DMS79 (cell line): ENCODE measurements at regions not wholly inside any gene's neighbourhood (a gene's known extent, or its start where the extent isn't known, plus 50 kb on each side); places are given as distances from the start of the nearest gene placed in this dataset.
"Not testable (repeated sequence)": the region's sequence is repeated elsewhere in the genome, so short reads cannot be mapped to it uniquely, and the experiment has no call there.

Experiments used
- DNase-seq: peaks from one replicate; lab custom pipeline; 2025; lab: John Stamatoyannopoulos, UW

DNA sequence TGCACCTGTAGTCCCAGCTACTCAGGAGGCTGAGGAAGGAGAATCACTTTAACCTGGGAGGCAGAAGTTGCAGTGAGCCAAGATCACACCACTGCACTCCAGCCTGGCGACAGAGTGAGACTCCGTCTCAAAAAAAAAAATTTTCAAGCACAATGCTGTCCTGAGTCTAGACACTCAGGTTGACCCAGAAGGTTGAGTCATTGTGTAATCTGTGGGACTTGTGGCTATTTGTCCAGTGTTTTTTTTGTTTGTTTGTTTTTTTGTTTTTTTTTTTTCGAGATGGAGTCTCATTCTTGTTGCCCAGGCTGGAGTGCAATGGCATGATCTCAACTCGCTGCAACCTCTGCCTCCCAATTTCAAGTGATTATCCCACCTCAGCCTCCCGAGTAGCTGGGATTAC, 74.3 kb upstream of the SOX13 start:
- not testable (repeated sequence) for DNase-seq

DNA sequence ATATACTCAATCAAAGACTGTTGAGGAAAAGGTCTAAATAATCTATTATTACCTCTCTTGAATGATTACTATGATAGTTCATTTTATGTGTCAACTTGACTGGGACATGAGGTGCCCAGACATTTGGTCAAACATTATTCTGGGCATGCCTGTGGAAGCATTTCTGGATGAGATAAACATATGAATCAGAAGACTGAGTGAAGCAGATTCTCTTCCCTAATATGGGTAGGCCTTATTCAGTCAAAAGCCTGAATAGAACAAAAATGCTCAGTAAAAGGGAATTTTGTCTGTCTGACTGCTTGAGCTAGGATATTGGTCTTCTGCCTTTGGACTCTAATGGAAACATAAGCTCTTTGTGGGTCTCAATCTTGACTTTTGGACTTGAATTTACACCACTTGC, 73.3 kb upstream of the SOX13 start:
- no peak for DNase-seq

DNA sequence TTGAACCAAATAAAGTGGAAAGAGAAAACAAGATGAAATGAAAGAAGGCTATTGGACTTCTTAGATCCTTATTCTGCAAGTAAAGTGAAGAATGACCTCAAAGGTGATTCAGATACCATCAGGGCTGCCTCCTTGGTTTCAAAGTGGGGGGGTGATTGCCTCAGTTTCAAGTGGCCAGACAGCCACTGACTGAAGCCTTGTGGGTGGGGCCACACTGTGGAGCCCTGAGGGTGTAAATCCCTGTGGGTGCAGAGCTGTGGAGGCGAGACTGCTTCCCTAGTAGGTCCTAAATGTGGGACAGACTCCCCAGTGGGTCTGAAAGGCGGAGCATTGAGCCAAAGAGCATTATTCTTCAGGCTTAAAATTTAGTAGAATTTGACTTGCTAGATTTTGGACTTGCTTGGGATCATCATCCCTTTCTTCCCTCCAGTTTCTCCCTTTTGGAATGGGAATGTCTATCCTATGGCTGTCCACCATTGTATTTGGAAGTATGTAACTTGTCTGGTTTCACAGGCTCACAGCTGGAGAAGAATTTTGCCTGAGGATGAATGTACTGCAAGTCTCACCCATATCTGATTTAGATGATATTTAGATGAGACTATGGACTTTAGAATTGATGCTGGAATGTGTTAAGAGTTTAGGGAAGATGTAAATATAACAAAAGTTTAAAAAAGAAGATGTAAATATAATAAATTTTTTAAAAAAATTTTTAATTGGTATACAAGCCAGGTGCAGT, 71.6 kb upstream of the SOX13 start:
- DNase-seq = no peak

DNA sequence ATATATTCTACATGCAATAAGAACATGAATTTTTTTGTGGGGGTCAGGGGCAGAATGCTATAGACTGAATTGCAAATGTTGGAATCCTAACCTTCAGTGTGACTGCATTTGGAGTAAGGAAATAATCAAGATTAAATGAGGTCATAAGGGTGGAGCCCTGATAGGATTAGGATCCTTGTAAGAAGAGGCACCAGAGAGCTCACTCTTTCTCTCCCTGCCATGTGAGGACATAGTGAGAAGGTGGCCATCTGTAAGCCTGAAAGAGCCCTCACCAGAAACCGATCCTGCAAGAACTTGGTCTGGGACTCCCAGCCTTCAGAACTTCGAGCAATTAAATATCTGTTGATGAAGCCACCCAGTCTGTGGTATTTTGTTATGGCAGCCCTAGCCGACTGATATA, 70.3 kb upstream of the SOX13 start:
- DNase-seq = no peak

DNA sequence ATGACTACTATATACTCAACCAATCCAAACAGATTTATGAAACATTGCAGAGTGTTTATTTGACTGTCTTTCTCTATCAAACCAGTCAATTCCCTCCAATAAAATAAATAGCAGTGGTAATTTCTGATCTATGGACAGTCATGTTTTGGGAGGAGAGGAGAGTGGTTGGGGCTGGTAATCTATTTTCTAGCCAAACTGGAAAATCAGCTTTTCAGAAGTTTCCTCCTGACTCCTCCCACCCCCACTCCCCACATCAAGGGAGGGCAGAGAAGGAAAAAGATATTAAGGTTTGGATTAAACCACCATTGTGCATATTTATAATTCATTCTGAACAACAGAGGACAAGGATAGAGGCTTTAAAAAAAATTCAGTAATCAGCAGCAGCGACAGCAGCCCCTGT, 69.4 kb upstream of the SOX13 start:
- no peak for DNase-seq

DNA sequence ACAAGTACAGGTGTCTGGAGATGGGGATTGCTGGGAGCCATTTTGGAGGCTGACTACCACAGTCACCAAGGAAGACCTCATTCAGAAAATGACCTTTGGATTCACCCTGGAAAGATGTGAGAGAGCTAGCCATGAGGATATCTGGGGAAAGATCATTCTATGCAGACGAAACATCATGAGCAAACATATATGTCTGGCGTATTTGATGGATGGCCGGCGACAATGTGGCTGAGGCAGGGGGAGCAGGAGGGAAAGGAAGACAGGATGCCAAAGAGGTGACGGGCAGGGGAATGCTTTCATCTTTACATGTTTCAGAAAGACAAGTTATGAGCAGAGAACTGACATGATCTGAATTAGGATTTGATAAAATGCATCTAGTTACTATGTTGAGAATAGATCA, 61.5 kb upstream of the SOX13 start:
- DNase-seq = no peak

DNA sequence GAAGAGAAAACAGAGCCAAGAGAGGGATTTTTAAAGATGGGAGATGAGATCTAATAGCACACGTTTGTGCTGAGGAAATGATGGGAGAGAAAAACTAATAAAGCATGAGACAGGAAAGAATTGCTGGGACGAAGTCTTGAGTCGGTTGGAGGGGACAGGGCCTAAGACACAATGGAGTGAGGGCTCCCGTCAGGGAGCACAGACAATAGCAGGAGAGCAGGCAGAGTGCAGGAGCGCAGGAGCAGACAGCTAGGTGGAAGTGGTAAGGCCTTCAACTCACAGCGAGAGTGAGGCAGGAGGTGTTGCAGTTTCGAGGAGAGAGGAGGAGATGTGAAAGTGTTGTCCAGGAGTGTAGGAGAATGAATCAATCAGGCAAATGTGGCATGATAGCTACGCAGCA, 59.9 kb upstream of the SOX13 start:
- DNase-seq = no peak

DNA sequence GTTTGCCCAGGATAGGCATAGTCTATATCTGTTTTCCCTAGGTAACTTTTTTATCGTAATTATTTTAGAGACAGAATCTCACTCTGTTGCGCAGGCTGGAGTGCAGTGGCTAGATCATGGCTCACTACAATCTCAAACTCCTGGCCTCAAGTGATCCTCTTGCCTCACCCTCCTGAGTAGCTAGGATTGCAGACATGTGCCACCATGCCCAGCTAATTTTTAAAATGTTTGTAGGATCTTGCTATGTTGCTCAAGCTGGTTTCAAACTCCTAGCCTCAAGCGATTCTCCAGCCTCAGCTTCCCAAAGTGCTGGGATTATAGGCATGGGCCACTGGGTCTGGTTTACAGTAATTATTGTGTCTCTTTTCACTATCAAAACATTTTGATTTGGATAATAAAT, 58.6 kb upstream of the SOX13 start:
- no peak for DNase-seq

DNA sequence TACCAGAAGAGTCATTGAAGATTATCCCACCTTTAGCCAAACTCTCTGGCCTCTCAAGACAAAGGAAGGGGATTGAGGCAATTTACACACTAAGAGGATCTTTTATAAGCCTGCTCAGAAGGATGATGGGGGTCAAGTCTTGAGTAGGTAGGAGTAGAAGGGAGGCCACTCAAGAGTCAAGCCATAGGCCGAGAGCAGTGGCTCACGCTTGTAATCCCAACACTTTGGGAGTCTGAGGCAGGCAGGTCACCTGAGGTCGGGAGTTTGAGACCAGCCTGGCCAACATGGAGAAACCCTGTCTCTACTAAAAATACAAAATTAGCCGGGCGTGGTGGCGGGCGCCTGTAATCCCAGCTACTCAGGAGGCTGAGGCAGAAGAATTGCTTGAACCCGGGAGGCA, 58.0 kb upstream of the SOX13 start:
- not testable (repeated sequence) for DNase-seq

DNA sequence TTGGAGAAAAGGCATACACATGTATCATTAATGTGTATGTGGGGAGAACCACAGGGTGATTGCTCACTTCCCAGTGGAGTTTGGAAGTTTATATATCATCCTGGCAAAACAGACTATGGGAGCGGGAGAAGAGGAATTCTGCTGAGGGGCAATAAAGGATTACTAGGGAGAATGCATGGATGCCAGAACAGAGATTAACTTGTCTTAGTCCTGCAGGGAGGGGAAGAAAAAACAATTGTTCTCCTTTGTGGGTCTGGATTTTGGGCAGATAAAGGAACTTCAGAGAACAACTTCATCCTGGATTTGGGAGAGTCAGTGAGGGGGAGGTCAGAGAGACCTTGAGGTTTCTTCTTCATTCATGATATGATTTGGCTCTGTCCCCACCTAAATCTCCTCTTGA, 55.9 kb upstream of the SOX13 start:
- no peak for DNase-seq

DNA sequence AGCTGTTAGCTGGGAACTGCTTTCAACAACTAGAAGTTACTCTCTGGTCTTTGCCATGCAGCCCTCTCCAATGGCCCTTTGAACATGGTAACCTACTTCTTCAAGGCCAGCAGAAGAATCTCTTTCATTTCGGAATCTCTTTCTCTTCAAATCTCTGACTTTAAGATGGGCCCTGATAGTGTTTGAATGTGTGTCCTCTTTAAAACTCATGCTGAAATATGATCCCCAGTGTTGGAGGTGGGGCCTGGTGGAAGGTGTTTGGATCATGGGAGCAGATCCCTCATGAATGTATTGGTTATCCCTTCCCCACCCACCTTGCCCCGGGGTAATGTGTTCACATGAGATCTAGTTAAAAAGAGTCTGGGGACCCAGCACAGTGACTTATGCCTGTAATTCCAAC, 54.5 kb upstream of the SOX13 start:
- no peak for DNase-seq
